Fibroblast of mammary gland (primary cell): ENCODE measurements at regions not wholly inside any gene's neighbourhood (a gene's known extent, or its start where the extent isn't known, plus 50 kb on each side); places are given as distances from the start of the nearest gene placed in this dataset.

Experiments
- DNase-seq: peaks from one replicate; pipeline ENCODE4 v3.0.0-alpha.2; 2010; ENCODE audit warnings: low read depth
- H3K4me3 ChIP-seq: 2 replicates; pipeline ENCODE4 v1.5.1; 2011; ENCODE audit warnings: low read depth, mild to moderate bottlenecking, low read length, moderate library complexity; ENCODE audit not compliant: control insufficient read depth
- TF ChIP-seq, protein P1 (sequence below): conservative IDR thresholded peaks from 2 replicates; pipeline ENCODE4 v1.5.1; 2011; ENCODE audit warnings: low read depth, low read length, inconsistent platforms; ENCODE audit not compliant: control insufficient read depth, insufficient read depth

DNA sequence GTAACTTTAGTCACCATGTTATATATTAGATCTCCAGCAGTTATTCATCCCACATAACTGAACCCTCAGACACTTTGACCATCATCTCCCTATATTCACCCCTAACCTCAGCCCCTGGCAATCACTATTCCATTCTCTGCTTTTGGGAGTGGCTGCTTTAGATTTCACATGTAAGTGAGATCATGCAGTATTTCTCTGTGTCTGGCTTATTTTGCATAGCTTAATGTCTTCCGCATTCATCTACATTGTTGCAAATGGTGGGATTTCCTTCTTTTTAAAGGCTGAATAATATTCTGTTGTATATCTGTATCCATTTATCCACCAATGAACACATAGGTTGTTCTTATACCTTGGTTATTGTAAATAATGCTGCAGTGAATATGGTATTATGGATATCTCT lies 411.6 kb upstream of the ZEB2 start:
- TF ChIP-seq, protein P1, sequence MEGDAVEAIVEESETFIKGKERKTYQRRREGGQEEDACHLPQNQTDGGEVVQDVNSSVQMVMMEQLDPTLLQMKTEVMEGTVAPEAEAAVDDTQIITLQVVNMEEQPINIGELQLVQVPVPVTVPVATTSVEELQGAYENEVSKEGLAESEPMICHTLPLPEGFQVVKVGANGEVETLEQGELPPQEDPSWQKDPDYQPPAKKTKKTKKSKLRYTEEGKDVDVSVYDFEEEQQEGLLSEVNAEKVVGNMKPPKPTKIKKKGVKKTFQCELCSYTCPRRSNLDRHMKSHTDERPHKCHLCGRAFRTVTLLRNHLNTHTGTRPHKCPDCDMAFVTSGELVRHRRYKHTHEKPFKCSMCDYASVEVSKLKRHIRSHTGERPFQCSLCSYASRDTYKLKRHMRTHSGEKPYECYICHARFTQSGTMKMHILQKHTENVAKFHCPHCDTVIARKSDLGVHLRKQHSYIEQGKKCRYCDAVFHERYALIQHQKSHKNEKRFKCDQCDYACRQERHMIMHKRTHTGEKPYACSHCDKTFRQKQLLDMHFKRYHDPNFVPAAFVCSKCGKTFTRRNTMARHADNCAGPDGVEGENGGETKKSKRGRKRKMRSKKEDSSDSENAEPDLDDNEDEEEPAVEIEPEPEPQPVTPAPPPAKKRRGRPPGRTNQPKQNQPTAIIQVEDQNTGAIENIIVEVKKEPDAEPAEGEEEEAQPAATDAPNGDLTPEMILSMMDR: no peak
- no peak for DNase-seq
- H3K4me3 ChIP-seq: no peak overlapping the region

DNA sequence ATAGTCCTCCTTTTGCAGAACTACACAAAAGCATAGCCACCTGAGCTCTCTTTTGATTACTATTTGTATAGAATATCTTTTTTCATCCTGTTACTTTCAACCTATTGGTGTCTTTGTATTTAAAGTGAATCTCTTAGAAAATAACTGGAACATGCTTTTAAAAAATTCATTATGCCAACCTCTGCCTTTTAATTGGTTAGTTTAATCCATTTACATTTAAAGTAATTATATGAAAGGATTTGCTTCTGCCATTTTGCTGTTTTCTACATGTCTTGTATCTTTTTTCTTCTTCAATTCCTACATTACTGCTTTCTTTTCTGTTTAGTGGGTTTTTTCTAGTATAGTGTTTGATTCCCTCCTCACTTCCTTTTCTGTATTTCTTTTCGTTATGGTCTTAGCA lies 407.5 kb upstream of the ZEB2 start:
- H3K4me3 ChIP-seq: no peak overlapping the region
- no peak for DNase-seq
- TF ChIP-seq, protein P1: no peak

DNA sequence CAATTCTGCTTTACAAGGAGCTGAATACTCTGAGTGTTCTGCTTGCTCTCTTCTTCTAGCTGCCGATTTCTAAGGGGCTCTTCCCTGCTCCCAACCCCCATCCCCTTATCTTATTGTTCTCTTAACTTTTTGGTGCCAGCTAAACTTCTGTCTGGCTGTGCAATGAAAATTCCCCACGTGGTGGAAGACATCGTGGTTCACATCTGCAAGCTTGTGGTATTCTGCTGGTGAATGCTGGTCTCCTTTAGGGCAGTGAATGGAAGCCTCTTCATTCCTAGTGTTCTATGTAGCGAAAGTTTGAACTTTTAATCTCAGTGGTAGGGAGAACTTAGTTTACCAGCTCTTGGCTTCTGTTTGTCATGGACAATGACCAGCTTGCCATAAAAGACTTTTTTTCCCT lies 406.0 kb upstream of the ZEB2 start:
- TF ChIP-seq, protein P1: no peak
- no peak for DNase-seq
- no peak overlapping the region for H3K4me3 ChIP-seq

DNA sequence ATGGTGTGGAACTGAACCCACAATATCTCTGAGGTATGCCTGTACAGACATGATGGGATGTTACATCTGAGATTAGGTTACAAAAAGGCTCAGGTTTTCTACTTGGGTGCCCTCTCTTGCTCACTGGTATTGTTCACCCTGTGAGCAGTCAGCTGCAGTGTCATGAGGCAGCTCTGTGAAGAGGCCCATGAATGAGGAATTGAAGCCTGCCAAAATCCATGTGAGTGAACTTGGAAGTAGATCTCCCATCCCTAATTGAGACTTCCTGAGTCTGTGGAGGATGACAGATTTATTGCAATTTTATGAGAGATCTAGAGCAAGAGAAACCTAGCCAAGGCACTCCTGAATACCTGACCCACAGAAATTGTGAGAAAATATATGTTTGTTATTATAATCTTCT lies 404.9 kb upstream of the ZEB2 start:
- DNase-seq: no peak
- H3K4me3 ChIP-seq: no peak overlapping the region
- TF ChIP-seq, protein P1: no peak

DNA sequence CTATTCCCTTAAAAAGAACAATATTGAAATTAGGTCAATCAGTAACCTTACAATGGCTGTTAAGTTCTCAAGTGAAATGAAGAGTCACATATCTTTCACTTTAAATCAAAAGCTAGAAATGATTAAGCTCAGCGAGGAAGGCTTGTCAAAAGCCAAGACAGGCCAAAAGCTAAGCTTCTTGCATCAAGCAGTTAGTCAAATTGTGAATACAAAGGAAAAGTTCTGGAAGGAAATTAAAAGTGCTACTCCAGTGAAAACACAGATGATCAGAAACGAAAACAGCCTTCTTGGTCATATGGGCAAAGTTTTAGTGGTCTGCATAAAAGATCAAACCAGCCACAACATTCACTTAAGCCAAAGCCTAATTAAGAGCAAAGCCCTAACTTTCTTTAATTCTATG lies 402.6 kb upstream of the ZEB2 start:
- no peak overlapping the region for H3K4me3 ChIP-seq
- TF ChIP-seq, protein P1: no peak
- no peak for DNase-seq

DNA sequence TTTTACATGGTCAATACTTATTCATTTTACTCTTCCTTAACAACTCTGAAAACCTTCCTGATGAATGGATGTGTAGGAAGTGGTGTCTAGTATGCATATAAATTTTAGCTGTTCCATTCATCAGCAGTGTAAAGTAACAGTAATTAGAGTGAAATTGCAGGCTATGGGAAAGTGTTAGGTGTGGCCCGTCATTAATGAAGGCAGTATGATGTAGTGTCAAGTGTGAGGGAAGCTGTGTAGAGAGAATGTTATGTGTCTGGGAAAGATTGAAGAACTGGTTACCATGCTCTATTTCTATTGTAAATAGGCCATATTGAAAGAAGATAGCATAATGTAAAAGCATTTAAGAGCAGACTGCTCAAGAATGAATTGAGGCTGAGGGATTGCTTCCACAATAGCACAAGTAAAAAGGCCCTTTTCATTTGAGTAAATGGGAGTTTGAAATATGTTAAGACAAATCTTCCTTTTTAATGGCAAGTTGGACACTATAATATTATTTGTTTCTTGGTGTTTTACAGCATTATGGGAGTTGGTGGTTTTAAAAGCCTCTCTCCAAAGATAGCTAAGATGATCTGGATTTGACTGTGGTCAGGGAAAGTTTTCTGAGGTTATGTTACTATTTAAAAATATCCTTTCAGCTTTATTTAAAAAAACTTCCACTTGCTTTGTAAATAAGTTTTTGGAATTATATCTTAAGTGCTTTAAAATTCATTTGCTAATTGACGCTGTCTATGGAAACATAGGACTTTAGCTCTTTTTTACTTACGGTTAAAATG lies 401.0 kb upstream of the ZEB2 start:
- TF ChIP-seq, protein P1: no peak
- DNase-seq: no peak
- no peak overlapping the region for H3K4me3 ChIP-seq
